Stimulated activated CD8-positive, alpha-beta memory T cell treated with anti-CD3 and anti-CD28 coated beads, Interleukin-4, amount 100 ng/mL, for 1 hour (primary cell): ENCODE measurements at regions not wholly inside any gene's neighbourhood (a gene's known extent, or its start where the extent isn't known, plus 50 kb on each side); places are given as distances from the start of the nearest gene placed in this dataset.
"Not testable (repeated sequence)": the region's sequence is repeated elsewhere in the genome, so short reads cannot be mapped to it uniquely, and the experiment has no call there.

ENCODE experiments used
- DNase-seq, 2 donors: peaks; one replicate each; pipeline ENCODE4 v3.0.0-alpha.2; 2020; ENCODE audit warnings: low read depth in 2 of 2, low spot score in 1 of 2

- no peak for DNase-seq
Measured at GRCh38 chr16:65263896-65264295, 142.0 kb upstream of the CDH11 start.

DNA sequence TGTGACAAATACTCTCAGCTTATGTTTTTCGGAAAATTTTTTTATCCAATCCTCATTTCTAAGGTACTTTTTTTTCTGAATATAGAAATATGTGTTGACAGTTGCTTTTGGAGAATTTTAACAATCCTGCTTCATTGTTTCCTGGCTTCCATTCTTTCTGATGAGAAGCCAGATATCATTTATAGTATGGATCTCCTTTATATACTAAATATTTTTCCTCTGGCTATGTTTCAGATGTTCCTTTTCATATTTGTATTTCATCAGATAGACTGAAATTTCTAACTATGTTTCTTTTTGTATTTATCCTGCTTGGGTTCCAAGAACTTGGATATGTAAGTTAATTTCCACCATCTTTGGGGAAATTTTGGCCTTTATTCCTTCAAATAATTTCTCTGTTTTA lies 138.9 kb upstream of the CDH11 start:
- DNase-seq, result no peak

DNA sequence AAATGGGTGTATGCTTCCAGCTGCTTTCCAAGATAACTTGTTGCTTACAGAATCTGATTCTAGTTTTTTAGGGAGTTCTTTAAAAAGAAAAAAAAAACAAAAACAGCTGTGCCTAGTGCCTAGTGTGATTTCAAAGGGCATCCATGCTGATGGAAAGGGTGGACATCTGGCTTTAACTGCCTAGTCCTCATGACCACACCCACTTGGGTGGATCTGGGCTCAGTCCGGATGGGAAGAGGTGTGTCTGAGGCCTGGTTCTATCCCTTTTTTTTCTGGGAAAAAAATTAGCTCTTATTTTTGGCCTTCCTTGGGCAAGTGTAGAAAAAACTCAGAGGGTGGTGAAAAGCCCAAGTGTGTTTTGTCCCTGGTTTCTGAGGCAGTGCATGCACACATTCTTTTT lies 132.3 kb upstream of the CDH11 start:
- DNase-seq, result no peak

DNA sequence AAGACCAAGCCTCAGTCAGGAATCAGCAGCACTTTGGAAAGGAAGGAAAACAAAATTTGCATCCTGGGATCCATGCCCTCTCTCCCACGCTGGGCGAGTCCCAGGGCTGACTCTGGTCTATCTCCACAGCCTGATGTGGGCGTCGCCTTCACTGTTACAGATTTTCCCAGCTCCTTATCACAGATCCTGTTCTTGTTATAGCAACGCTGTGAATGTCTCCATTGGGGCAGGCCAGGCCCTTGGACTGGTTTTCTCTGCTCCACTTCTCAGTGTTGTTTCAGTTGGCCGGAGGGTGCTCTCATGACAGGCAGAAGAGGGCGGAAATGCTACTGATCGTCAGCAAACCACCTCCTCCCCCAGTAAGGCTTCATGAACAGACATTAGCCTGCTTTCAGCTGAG lies 127.9 kb upstream of the CDH11 start:
- no peak for DNase-seq

DNA sequence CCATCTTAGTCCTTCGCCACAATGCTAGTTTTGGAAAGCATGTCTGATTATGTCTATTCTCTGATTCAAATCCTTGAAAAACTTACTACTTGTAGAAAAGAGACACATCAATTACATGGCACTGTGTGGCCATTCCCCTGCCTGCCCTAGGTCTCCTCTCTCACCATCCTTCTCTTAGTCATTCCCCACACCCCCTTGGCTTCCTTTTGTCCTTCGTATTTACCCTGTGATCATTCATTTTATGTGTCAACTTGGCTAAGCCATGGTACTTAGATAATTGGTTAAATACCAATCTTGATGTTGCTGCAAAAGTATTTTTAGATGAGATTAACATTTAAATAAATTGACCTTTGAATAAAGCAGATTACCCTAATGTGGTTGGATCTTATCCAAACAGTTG lies 122.9 kb upstream of the CDH11 start:
- DNase-seq, result no peak

- DNase-seq, result no peak
Measured at GRCh38 chr16:65235339-65236177, 113.7 kb upstream of the CDH11 start.

GRCh38 chr16:65234721-65235320 lies 113.0 kb upstream of the CDH11 start:
- DNase-seq, result not testable (repeated sequence)

GRCh38 chr16:65229191-65229662 lies 107.4 kb upstream of the CDH11 start:
- DNase-seq, result no peak

GRCh38 chr16:65227150-65227835 lies 105.4 kb upstream of the CDH11 start:
- DNase-seq, result no peak

DNA sequence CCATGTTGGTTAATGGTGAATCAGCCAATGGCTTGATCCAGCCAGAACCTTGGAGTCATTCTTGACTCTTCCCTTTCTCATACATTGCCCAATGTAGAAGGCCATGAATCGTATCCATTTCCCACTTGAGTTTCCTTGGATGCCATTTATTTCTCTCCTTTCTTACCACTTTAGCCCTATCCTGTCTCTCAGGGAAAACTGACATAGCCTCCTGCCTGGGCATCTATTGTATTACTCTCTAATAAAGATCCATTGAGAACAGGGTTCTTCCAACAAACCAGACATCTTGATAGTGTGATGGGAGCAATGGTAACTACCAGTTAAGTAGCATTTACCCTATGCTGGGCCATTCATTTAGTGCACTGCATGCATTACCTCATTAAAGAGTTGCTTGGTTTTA lies 104.2 kb upstream of the CDH11 start:
- DNase-seq, result no peak

GRCh38 chr16:65225488-65225887 lies 103.6 kb upstream of the CDH11 start:
- DNase-seq, result no peak

GRCh38 chr16:65224994-65225393 lies 103.1 kb upstream of the CDH11 start:
- DNase-seq, result no peak

DNA sequence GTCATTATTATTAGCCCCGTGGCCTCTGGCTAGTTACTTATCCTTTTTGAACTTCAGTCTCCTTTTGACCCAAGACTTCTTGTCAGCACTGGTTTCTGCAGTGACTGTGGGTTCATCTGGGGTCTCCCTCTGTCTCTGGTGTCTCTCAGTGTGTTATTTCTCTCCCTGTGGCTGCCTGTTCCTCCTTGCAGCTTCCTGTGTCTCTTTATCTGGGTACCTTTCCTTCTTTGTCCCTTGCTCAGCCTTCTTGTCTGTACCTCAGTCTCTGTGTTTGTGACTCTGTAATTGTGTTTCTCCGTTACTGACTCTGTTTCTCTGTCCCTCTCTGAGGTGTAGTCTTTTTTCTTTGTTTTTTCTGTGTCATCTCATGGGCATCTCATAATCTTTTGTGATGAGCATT lies 102.6 kb upstream of the CDH11 start:
- DNase-seq, result no peak

- DNase-seq, result no peak
Measured at GRCh38 chr16:65223335-65223734, 101.5 kb upstream of the CDH11 start.

DNA sequence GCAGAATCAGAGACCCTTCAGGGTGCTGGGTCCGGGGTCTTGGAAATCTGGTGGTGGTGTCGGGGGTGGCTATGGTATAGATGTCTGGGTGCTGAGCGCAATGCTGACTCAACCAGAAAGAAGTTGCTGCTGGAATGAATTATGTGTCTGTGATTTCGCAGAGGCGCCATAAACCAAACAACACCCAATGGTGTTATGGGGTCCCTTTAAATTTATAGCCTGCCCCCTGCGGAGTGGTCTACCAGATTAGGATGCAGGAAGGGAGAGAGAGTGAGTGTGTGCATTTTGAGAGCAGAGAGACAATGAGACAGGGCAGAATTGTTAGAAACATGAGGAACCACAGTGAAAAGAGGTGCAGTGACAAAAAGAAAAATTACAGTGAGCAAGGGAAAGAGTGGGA lies 100.7 kb upstream of the CDH11 start:
- no peak for DNase-seq

DNA sequence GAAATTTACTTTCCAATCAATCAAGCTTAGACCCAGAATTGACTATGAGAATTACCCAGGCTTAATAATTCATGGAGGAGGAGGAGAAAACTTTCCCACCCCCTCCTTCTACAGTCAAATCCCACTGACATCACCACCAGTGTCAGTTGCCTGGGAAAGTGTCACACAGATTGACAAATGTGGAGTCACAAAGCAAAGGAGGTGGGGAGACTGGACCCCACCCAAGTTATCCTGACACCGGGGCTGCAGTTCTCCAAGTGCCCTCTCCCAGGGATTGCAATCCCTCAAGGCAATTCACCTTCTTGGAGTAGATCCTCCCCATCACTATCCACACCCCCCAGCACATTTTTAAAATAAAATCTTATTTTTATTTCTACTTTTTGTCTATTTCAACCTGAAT lies 100.2 kb upstream of the CDH11 start:
- no peak for DNase-seq

- DNase-seq, result no peak
Measured at GRCh38 chr16:65219786-65220185, 97.9 kb upstream of the CDH11 start.

DNA sequence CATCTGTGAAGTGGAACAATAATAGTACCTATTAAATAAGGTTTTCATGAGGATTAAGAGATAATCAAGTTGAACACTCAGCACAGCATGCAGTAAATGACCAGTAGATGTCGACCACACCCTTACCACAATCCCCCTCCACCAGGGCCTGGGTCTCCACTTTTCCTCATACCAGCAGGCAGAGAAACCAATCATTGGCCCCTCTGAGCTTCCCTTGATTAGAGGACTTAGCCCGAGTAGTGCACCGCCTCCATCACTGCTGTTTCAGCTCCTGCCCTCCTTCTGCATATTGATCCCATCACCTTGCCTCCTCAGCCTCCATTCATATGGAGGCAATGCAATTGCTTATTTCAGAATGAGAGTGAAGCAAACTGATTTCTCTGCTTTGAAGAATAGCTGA lies 96.5 kb upstream of the CDH11 start:
- DNase-seq, result no peak

DNA sequence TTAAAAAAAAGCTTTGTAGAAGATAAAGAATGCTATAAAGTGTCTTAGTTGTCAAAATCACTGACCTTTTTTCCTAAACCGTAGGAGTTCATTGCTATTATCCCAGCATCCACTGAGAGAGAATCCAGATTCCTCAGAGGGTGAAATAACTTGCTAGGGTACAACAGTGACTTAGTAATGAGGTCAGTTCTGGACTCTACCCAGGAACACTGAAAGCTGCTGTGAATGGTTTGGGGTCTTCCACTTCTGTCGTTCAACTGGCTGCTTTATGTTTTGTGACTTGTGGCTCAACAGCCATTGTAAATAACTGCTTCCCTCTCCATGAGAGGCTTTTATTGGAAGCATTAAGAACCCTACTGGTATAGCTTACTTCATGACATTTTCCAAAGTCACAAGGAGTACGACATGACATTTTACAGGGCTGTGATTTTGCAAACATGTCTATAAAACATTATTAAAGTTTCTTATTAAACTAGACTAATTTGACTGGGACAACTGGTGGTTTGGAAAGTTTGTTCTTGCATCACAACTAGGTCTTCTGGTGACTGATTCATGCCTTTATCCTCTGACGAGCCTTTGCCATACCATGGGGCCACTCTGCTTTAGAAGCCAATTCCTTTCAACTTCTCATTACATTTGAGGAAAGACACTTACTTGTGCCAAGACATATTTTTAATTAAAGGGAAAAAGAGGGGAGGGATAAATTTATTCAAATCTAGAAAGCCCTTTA lies 92.2 kb upstream of the CDH11 start:
- no peak for DNase-seq

DNA sequence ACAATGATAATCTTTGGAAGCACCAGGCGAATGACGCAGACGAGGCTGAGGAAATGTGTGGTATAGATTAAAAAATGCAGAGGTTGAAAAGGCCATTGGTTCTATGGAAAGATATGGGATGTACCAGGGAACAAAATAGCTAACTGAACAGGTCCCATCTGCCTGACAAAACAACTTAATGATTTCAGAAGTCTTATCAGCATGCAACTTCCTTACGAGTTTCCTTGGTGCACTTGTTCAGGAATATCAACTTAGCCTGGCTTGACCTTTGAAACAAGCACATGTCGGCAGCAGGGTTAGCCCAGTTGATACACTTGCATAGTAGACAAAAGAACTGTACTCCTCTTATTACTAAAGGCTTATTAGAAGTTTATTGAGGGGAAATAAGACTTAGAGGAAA lies 90.9 kb upstream of the CDH11 start:
- DNase-seq, result no peak

DNA sequence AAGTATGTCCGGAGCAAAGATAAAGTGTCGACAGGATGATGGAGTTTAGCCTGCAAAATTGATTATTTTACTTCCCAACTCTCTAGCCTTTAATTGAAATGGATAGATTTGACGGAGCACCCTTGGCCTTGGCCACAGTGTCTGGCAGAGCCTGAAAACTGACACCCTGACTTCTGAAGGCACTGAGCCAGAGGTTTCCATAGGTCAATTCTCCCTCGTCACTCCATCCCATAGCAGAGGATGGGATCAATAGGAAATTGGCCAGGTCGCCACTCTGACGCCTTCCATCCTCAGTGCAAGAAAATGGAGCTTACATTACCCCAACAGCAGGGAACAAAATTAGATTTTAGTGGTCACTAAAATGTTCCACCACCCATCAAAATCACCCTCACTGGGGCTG lies 90.4 kb upstream of the CDH11 start:
- DNase-seq, result no peak

GRCh38 chr16:65202461-65202860 lies 80.6 kb upstream of the CDH11 start:
- DNase-seq, result no peak
